Subcutaneous abdominal adipose tissue (tissue), 5 donors: ENCODE measurements at regions not wholly inside any gene's neighbourhood (a gene's known extent, or its start where the extent isn't known, plus 50 kb on each side); places are given as distances from the start of the nearest gene placed in this dataset.

ENCODE experiments used
- H3K27ac ChIP-seq: one replicate; pipeline ENCODE4 v1.7.0; 2013; ENCODE audit warnings: low read depth, mild to moderate bottlenecking, inconsistent platforms, low read length, moderate library complexity
- H3K27me3 ChIP-seq, 5 donors: one replicate each; pipeline ENCODE4 v1.7.0; 2013; ENCODE audit warnings: low read length in 5 of 5, inconsistent platforms in 1 of 5; ENCODE audit not compliant: control insufficient read depth in 5 of 5, insufficient read depth in 4 of 5
- H3K36me3 ChIP-seq, 5 donors: one replicate each; pipeline ENCODE4 v1.7.0; 2013; ENCODE audit warnings: low read length in 5 of 5; ENCODE audit not compliant: control insufficient read depth in 5 of 5, insufficient read depth in 5 of 5
- H3K4me1 ChIP-seq, 5 donors: one replicate each; pipeline ENCODE4 v1.7.0; 2013; ENCODE audit warnings: low read length in 5 of 5, mild to moderate bottlenecking in 3 of 5, moderate library complexity in 1 of 5; ENCODE audit not compliant: control insufficient read depth in 5 of 5, insufficient read depth in 5 of 5
- H3K4me3 ChIP-seq, 5 donors: one replicate each; pipeline ENCODE4 v1.7.0; 2013; ENCODE audit warnings: low read length in 5 of 5, low read depth in 1 of 5
- H3K9ac ChIP-seq, 5 donors: one replicate each; pipeline ENCODE4 v1.7.0; 2013; ENCODE audit warnings: low read length in 5 of 5, mild to moderate bottlenecking in 4 of 5, moderate library complexity in 3 of 5
- H3K9me3 ChIP-seq, 5 donors: one replicate each; pipeline ENCODE4 v1.7.0; 2013; ENCODE audit warnings: low read length in 5 of 5; ENCODE audit not compliant: control insufficient read depth in 5 of 5
- donor health status: healthy.
- donor health status: healthy.
- donor health status: healthy.
- donor health status: healthy.
- donor health status: healthy.

DNA sequence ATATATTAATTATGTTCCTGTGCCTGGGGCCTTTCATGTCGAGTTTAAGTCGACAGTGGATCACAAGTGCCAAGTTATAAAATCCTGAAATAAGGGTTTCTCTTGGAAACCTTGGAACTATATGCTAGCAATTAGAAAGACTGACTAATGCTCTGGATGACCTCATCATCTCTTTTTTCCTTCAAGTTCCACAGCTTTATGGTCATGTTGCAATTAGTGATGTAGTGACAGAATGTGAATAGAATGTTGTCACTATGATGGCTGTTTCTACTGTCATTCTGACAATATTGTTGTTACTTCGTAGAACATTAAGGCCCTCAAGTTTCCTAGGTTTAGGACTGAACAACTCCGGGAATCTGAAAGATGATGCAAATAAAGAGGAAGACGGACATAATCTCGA lies 368.0 kb upstream of the SEMA6A start:
- peaks cover 0 to 9% (median 5%) of the 10 kb centered on the region in 5 donors for H3K4me1 ChIP-seq
- no peak overlapping the region for H3K27ac ChIP-seq
- H3K4me3 ChIP-seq, result no peak overlapping the region
- H3K9me3 ChIP-seq, result no peaks in the 10 kb centered on the region
- H3K9ac ChIP-seq, result no peak overlapping the region
- H3K27me3 ChIP-seq, result no peaks in the 10 kb centered on the region
- H3K36me3 ChIP-seq, result no peaks in the 10 kb centered on the region

DNA sequence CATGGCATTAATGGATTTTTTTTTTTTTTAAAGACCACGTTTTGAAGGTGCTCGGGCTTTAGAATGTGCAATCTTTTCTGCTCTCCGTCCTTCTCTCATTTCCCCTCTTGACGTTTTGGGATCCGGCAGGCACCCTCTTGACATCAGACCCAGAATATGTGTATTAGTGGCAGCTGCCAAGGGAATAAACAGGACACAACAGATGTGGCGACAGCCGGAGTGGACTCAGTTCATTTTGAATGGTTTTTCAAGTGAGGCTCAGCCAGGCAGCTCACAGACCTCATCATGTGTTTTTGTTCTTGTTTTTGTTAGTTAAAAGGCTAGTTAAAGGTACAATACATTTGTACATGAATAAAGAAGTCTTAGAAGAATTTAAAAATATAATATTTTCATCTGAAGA lies 365.0 kb upstream of the SEMA6A start:
- no peaks in the 10 kb centered on the region for H3K36me3 ChIP-seq
- H3K27me3 ChIP-seq, result no peaks in the 10 kb centered on the region
- no peak overlapping the region for H3K27ac ChIP-seq
- peaks cover 0 to 9% (median 5%) of the 10 kb centered on the region in 5 donors for H3K4me1 ChIP-seq
- no peaks in the 10 kb centered on the region for H3K9me3 ChIP-seq
- H3K4me3 ChIP-seq, result no peak overlapping the region
- no peak overlapping the region for H3K9ac ChIP-seq

DNA sequence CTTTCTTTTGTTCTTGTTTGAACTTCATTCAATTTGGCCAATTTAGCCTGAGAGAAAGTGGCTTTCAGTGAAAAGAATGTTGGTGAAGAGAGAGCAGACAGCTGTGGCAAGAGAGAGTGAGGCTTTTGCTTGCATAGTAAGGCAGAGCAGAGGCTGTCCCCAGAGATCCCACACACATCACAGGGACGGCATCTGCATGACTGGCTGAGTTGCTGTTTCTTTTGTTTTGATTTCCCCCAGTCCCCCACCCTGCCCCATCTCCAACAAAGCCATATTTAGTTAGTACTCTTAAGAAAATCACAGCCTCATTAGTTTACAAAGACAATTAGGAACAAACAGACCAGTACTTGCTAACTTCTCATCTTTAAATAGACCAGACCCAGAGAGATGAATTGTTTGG lies 363.9 kb upstream of the SEMA6A start:
- Histone ChIP-seq H3K36me3 (no peaks in the 10 kb centered on the region), H3K9ac (no peak overlapping the region), H3K27ac (no peak overlapping the region), H3K4me3 (no peak overlapping the region), H3K9me3 (no peaks in the 10 kb centered on the region), H3K4me1 (no peaks in the 10 kb centered on the region), H3K27me3 (no peaks in the 10 kb centered on the region)

GRCh38 chr5:116935561-116936162 lies 361.0 kb upstream of the SEMA6A start:
- Histone ChIP-seq H3K27me3 (no peaks in the 10 kb centered on the region), H3K36me3 (no peaks in the 10 kb centered on the region), H3K9ac (no peak overlapping the region), H3K4me3 (no peak overlapping the region), H3K9me3 (no peaks in the 10 kb centered on the region), H3K27ac (no peak overlapping the region), H3K4me1 (no peaks in the 10 kb centered on the region)

GRCh38 chr5:116930616-116931015 lies 356.0 kb upstream of the SEMA6A start:
- H3K36me3 ChIP-seq, result no peaks in the 10 kb centered on the region
- no peaks in the 10 kb centered on the region for H3K27me3 ChIP-seq
- no peak overlapping the region for H3K9ac ChIP-seq
- H3K27ac ChIP-seq, result no peak overlapping the region
- peaks cover 0 to 6% (median 0%) of the 10 kb centered on the region in 5 donors for H3K9me3 ChIP-seq
- H3K4me3 ChIP-seq, result no peak overlapping the region
- no peaks in the 10 kb centered on the region for H3K4me1 ChIP-seq

DNA sequence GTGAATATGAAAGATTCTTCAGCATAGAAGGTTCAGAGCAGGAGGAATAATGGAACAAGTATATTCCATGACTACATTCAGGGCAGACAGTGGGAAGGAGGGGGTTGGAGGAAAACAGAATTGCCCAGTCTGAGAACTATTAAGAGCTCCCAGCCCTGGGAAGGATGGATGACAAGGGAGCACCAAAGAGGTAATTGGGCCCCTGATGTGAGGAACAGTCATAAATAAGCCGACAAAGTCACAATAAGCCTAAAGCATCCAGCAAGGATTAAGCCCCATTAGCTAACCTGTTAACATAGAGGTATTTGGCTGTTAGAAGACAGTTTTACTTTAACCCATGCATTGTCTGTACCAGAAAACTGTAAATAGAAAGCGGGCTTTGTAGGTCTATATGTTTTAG lies 348.7 kb upstream of the SEMA6A start:
- H3K9ac ChIP-seq, result no peak overlapping the region
- no peaks in the 10 kb centered on the region for H3K36me3 ChIP-seq
- H3K9me3 ChIP-seq, result peaks cover 0 to 6% (median 0%) of the 10 kb centered on the region in 5 donors
- no peaks in the 10 kb centered on the region for H3K27me3 ChIP-seq
- H3K4me1 ChIP-seq, result no peaks in the 10 kb centered on the region
- H3K27ac ChIP-seq, result no peak overlapping the region
- no peak overlapping the region for H3K4me3 ChIP-seq

GRCh38 chr5:116922532-116922931 lies 347.9 kb upstream of the SEMA6A start:
- peaks cover 0 to 4% (median 0%) of the 10 kb centered on the region in 5 donors for H3K9me3 ChIP-seq
- no peaks in the 10 kb centered on the region for H3K27me3 ChIP-seq
- no peaks in the 10 kb centered on the region for H3K36me3 ChIP-seq
- H3K27ac ChIP-seq, result no peak overlapping the region
- no peak overlapping the region for H3K9ac ChIP-seq
- H3K4me3 ChIP-seq, result no peak overlapping the region
- no peaks in the 10 kb centered on the region for H3K4me1 ChIP-seq

DNA sequence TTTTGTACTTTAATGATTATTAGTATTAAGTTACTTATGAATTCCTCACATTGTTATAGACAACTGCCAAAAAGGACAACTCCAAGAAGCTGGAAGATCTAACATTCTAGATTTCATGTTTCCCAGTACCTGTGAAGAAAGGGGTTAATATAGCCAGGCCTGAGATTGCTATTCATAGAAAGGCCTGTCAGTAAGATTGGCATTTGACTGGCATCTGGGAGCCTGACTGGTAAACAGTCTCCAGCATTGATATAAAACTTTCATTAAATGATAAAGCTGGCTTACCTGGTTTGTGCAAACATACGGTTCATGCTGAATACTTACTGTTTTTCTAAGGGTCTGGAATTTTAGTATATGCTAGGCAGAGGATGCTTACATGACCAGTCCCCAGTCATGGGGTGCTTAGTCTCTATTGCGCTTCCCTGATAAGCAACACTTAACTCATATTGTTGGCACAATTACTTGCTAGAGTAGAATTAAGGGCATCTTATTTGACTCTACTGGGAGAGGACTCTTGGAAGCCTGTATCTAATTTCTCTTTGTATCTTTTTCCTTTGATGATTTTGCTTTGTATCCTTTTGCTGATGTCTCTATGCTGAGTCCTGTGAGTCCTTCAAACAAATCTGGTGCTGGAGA lies 340.4 kb upstream of the SEMA6A start:
- no peak overlapping the region for H3K27ac ChIP-seq

DNA sequence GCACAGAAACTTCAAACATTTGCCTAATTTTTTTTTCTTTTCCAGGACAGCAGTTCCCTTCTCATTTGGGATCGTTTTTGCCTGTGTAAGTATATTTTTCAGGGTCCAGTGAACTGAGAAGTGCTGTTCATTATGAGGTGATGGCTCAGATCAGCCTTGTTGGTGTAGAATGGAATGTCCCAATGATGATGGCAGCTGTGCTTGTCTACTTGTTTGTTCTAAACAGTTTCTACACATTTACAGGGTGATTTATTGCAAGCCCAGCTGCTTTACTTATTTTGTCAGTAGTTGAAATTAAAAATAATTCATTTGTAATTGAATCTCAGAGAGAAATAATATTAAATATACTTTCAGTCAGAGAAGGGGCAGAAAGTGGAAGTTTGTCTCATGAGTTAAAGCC lies 337.6 kb upstream of the SEMA6A start:
- Histone ChIP-seq H3K36me3 (no peaks in the 10 kb centered on the region), H3K4me3 (no peak overlapping the region), H3K4me1 (no peaks in the 10 kb centered on the region), H3K27me3 (no peaks in the 10 kb centered on the region), H3K27ac (no peak overlapping the region), H3K9me3 (no peaks in the 10 kb centered on the region), H3K9ac (no peak overlapping the region)

More for the DNA sequence above, 340.4 kb upstream of the SEMA6A start:
- Histone ChIP-seq H3K9ac (no peak overlapping the region), H3K4me3 (no peak overlapping the region), H3K9me3 (no peaks in the 10 kb centered on the region), H3K4me1 (no peaks in the 10 kb centered on the region), H3K27me3 (no peaks in the 10 kb centered on the region), H3K36me3 (no peaks in the 10 kb centered on the region)

- Histone ChIP-seq H3K9me3 (no peaks in the 10 kb centered on the region), H3K4me3 (no peak overlapping the region), H3K9ac (no peak overlapping the region), H3K27me3 (no peaks in the 10 kb centered on the region), H3K36me3 (no peaks in the 10 kb centered on the region), H3K27ac (no peak overlapping the region), H3K4me1 (no peaks in the 10 kb centered on the region)
These were observed 336.5 kb upstream of the SEMA6A start for GRCh38 chr5:116911074-116911473.
